ENCODE measurements at regions not wholly inside any gene's neighbourhood (a gene's known extent, or its start where the extent isn't known, plus 50 kb on each side); places are given as distances from the start of the nearest gene placed in this dataset.

DNA sequence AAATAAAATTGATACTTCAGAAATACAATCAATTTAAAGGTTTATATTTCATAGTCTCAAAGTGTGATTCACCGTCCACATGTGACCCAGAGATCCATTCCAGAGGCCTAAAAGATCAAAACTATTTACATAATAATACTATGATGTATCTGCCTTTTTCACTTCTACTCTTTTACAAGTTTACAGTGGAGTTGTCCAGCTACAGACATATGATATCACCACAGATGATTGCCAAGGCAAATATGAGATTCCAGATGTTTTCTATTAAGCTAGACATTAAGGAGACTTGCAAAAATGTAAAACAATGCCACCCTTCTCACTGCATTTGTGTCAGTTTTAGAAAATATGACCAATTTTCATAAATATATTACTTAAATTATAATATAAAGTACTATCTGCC, 443.7 kb downstream of the GJA1 start:
- DNase-seq (ENCODE audit: low read depth in 1 of 2, low spot score in 1 of 2), result no peak
- TF ChIP-seq POLR2AphosphoS5 (IDR thresholded peaks at IDR 0.05; ENCODE audit: low read depth), result no peak
- no peak for TF ChIP-seq SPI1 (IDR thresholded peaks at IDR 0.05; ENCODE audit: borderline replicate concordance, low read depth)
- TF ChIP-seq CTCF (IDR thresholded peaks at IDR 0.05; ENCODE audit: insufficient read depth, low read length), result no peak
- TF ChIP-seq GABPA (IDR thresholded peaks at IDR 0.05; ENCODE audit: low read depth), result no peak
- TF ChIP-seq REST (IDR thresholded peaks at IDR 0.05; ENCODE audit: insufficient replicate concordance, low read depth), result no peak
- Histone ChIP-seq H3K4me3 (replicated peaks; ENCODE audit: insufficient read depth, low read length) (no peak overlapping the region), H3K27ac (replicated peaks) (no peak overlapping the region), H3K27me3 (ENCODE audit: insufficient read depth, poor library complexity, severe bottlenecking) (no peaks in the 10 kb centered on the region)

GRCh38 chr6:121880831-121881230, 445.4 kb downstream of the GJA1 start:
- DNase-seq (ENCODE audit: low read depth in 1 of 2, low spot score in 1 of 2), result no peak
- no peak for TF ChIP-seq SPI1 (IDR thresholded peaks at IDR 0.05; ENCODE audit: borderline replicate concordance, low read depth)
- no peak for TF ChIP-seq GABPA (IDR thresholded peaks at IDR 0.05; ENCODE audit: low read depth)
- no peak for TF ChIP-seq REST (IDR thresholded peaks at IDR 0.05; ENCODE audit: insufficient replicate concordance, low read depth)
- TF ChIP-seq CTCF (IDR thresholded peaks at IDR 0.05; ENCODE audit: insufficient read depth, low read length), result no peak
- no peak for TF ChIP-seq POLR2AphosphoS5 (IDR thresholded peaks at IDR 0.05; ENCODE audit: low read depth)
- Histone ChIP-seq H3K27ac (replicated peaks) (no peak overlapping the region), H3K4me3 (replicated peaks; ENCODE audit: insufficient read depth, low read length) (no peak overlapping the region), H3K27me3 (ENCODE audit: insufficient read depth, poor library complexity, severe bottlenecking) (no peaks in the 10 kb centered on the region)

GRCh38 chr6:121881974-121882667, 446.7 kb downstream of the GJA1 start:
- Histone ChIP-seq H3K27me3 (ENCODE audit: insufficient read depth, poor library complexity, severe bottlenecking) (no peaks in the 10 kb centered on the region), H3K4me3 (replicated peaks; ENCODE audit: insufficient read depth, low read length) (no peak overlapping the region), H3K27ac (replicated peaks) (no peak overlapping the region)
- DNase-seq (ENCODE audit: low read depth in 1 of 2, low spot score in 1 of 2), result no peak
- no peak for TF ChIP-seq GABPA (IDR thresholded peaks at IDR 0.05; ENCODE audit: low read depth)
- TF ChIP-seq SPI1 (IDR thresholded peaks at IDR 0.05; ENCODE audit: borderline replicate concordance, low read depth), result no peak
- TF ChIP-seq REST (IDR thresholded peaks at IDR 0.05; ENCODE audit: insufficient replicate concordance, low read depth), result no peak
- no peak for TF ChIP-seq POLR2AphosphoS5 (IDR thresholded peaks at IDR 0.05; ENCODE audit: low read depth)
- no peak for TF ChIP-seq CTCF (IDR thresholded peaks at IDR 0.05; ENCODE audit: insufficient read depth, low read length)
